DMS53 (cell line): ENCODE measurements at regions not wholly inside any gene's neighbourhood (a gene's known extent, or its start where the extent isn't known, plus 50 kb on each side); places are given as distances from the start of the nearest gene placed in this dataset.
A peak's percentile ranks its signal among the peaks of the same experiment; 100 is the strongest.
"Not testable (repeated sequence)": the region's sequence is repeated elsewhere in the genome, so short reads cannot be mapped to it uniquely, and the experiment has no call there.

Source experiments
- DNase-seq: peaks from one replicate; lab custom pipeline; 2025; lab: John Stamatoyannopoulos, UW

GRCh38 chr6:125591796-125592195 is 157.6 kb upstream of the HEY2 start:
- not testable (repeated sequence) for DNase-seq

- no peak for DNase-seq
Observed at GRCh38 chr6:125593746-125594145, 155.7 kb upstream of the HEY2 start.

- peak; percentile 14 for DNase-seq
Observed at GRCh38 chr6:125596020-125596419, 153.4 kb upstream of the HEY2 start.

- peak; percentile 89 for DNase-seq
Observed at GRCh38 chr6:125597411-125598253, 151.8 kb upstream of the HEY2 start.

- DNase-seq, result peak; percentile 97
Observed at GRCh38 chr6:125598422-125598821, 151.0 kb upstream of the HEY2 start.

GRCh38 chr6:125604257-125604656 is 145.2 kb upstream of the HEY2 start:
- no peak for DNase-seq

- DNase-seq, result peak; percentile 36
Observed at GRCh38 chr6:125611573-125612344, 137.7 kb upstream of the HEY2 start.

GRCh38 chr6:125612345-125612846 is 137.0 kb upstream of the HEY2 start:
- peak; percentile 61 for DNase-seq

GRCh38 chr6:125618629-125619028 is 130.8 kb upstream of the HEY2 start:
- DNase-seq, result no peak

GRCh38 chr6:125623085-125623484 is 126.3 kb upstream of the HEY2 start:
- DNase-seq, result no peak

GRCh38 chr6:125631165-125631564 is 118.3 kb upstream of the HEY2 start:
- no peak for DNase-seq

- DNase-seq, result not testable (repeated sequence)
Observed at GRCh38 chr6:125636011-125636410, 113.4 kb upstream of the HEY2 start.

GRCh38 chr6:125636671-125637070 is 112.8 kb upstream of the HEY2 start:
- DNase-seq, result no peak

GRCh38 chr6:125637207-125637606 is 112.2 kb upstream of the HEY2 start:
- DNase-seq, result no peak

- DNase-seq, result no peak
Observed at GRCh38 chr6:125639466-125640020, 109.9 kb upstream of the HEY2 start.

GRCh38 chr6:125640441-125641150 is 108.8 kb upstream of the HEY2 start:
- DNase-seq, result no peak

- DNase-seq, result not testable (repeated sequence)
Observed at GRCh38 chr6:125643967-125644661, 105.3 kb upstream of the HEY2 start.

- no peak for DNase-seq
Observed at GRCh38 chr6:125647391-125647790, 102.0 kb upstream of the HEY2 start.

- DNase-seq, result not testable (repeated sequence)
Observed at GRCh38 chr6:125653752-125654151, 95.7 kb upstream of the HEY2 start.

- DNase-seq, result no peak
Observed at GRCh38 chr6:125655511-125655910, 93.9 kb upstream of the HEY2 start.

- DNase-seq, result peak; percentile 87
Observed at GRCh38 chr6:125656287-125656870, 93.1 kb upstream of the HEY2 start.
